Type B pancreatic cell (in vitro differentiated cells): ENCODE measurements at regions not wholly inside any gene's neighbourhood (a gene's known extent, or its start where the extent isn't known, plus 50 kb on each side); places are given as distances from the start of the nearest gene placed in this dataset.
"Not testable (repeated sequence)": the region's sequence is repeated elsewhere in the genome, so short reads cannot be mapped to it uniquely, and the experiment has no call there.

Source experiments
- DNase-seq: peaks from one replicate; pipeline ENCODE4 v3.0.0; 2021; ENCODE audit warnings: mixed read lengths; ENCODE audit not compliant: unreplicated experiment; ENCODE audit errors: extremely low spot score
- H3K27ac Mint-ChIP-seq: 2 replicates; pipeline ENCODE4 v1.8.0; 2021; ENCODE audit warnings: mild to moderate bottlenecking, mixed read lengths
- H3K27me3 Mint-ChIP-seq: 2 replicates; pipeline ENCODE4 v1.8.0; 2021; ENCODE audit warnings: mixed read lengths
- H3K36me3 Mint-ChIP-seq: 2 replicates; pipeline ENCODE4 v1.8.0; 2021; ENCODE audit warnings: mixed read lengths
- H3K4me1 Mint-ChIP-seq: one replicate; pipeline ENCODE4 v1.8.0; 2021; ENCODE audit warnings: mixed read lengths; ENCODE audit not compliant: unreplicated experiment
- H3K4me3 Mint-ChIP-seq: 2 replicates; pipeline ENCODE4 v1.8.0; 2021; ENCODE audit warnings: mild to moderate bottlenecking, mixed read lengths
- H3K9me3 Mint-ChIP-seq: 2 replicates; pipeline ENCODE4 v1.8.0; 2021; ENCODE audit warnings: mixed read lengths
- CTCF ChIP-seq: fragments of 200-600 bp; sonication (generic); conservative IDR thresholded peaks from 2 replicates; pipeline ENCODE4 v1.5.0; 2021; ENCODE audit warnings: antibody characterized with exemption, mild to moderate bottlenecking

- DNase-seq = no peak
- H3K27me3 Mint-ChIP-seq = no peaks in the 10 kb centered on the region
- TF ChIP-seq CTCF = no peak
- H3K27ac Mint-ChIP-seq = no peak overlapping the region
- H3K4me3 Mint-ChIP-seq = no peak overlapping the region
- no peaks in the 10 kb centered on the region for H3K4me1 Mint-ChIP-seq
- H3K36me3 Mint-ChIP-seq = peaks cover 17% of the 10 kb centered on the region
- H3K9me3 Mint-ChIP-seq = peaks cover 10% of the 10 kb centered on the region
Observed at GRCh38 chr2:185583058-185583816, 155.4 kb upstream of the FSIP2 start.

- not testable (repeated sequence) for H3K27ac Mint-ChIP-seq, H3K4me1 Mint-ChIP-seq, DNase-seq, H3K27me3 Mint-ChIP-seq, H3K4me3 Mint-ChIP-seq, H3K9me3 Mint-ChIP-seq
- H3K36me3 Mint-ChIP-seq = peaks cover 17% of the 10 kb centered on the region
Observed at GRCh38 chr2:185585165-185585564, 153.4 kb upstream of the FSIP2 start.

GRCh38 chr2:185591276-185591675 lies 147.3 kb upstream of the FSIP2 start:
- H3K27ac Mint-ChIP-seq, H3K4me3 Mint-ChIP-seq, H3K9me3 Mint-ChIP-seq, H3K4me1 Mint-ChIP-seq, H3K36me3 Mint-ChIP-seq, DNase-seq, H3K27me3 Mint-ChIP-seq: not testable (repeated sequence)

DNA sequence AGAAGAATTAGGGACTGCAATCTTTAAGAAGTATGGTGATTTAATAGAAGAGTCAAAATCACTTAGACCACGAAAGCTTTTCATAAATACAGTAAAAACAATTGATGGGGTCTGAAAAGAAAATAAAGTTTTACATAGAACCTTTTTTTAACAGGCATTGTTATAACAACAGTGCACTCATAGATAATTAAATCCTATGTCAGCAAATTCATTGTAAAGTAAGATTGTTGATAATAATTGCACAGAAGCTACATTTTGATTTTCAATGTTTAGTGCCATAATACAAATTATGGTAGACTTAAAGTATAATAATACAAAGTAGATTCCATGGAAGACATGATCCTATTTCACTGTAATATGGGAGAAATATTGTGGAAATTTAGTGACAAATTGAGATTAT lies 130.7 kb upstream of the FSIP2 start:
- Mint-ChIP-seq H3K36me3 (no peaks in the 10 kb centered on the region), H3K9me3 (peaks cover under 1% of the 10 kb centered on the region), H3K4me3 (no peak overlapping the region), H3K27me3 (no peaks in the 10 kb centered on the region), H3K4me1 (no peaks in the 10 kb centered on the region), H3K27ac (no peak overlapping the region)
- no peak for TF ChIP-seq CTCF
- no peak for DNase-seq

DNA sequence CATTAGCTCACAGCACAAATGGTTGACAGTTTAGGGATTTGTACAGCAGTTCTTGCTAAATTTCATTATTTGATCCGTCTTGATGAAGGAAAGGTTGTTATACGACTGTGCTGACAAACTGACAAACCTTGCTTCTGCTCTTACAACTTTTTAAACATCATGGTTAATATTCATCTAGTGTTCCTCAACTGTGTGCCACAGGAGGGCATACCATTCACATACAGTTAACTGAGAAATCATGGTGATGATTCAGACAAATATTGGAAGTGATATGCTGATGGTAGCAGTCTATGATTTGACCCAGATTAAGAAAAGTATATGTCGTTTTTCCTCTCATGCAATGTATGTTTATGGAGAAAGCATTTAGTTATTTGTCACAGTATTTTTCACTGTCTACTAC lies 129.8 kb upstream of the FSIP2 start:
- no peak for TF ChIP-seq CTCF
- H3K9me3 Mint-ChIP-seq = peaks cover 5% of the 10 kb centered on the region
- no peaks in the 10 kb centered on the region for H3K36me3 Mint-ChIP-seq
- DNase-seq = no peak
- H3K4me3 Mint-ChIP-seq = no peak overlapping the region
- H3K27ac Mint-ChIP-seq = no peak overlapping the region
- H3K27me3 Mint-ChIP-seq = no peaks in the 10 kb centered on the region
- no peaks in the 10 kb centered on the region for H3K4me1 Mint-ChIP-seq

DNA sequence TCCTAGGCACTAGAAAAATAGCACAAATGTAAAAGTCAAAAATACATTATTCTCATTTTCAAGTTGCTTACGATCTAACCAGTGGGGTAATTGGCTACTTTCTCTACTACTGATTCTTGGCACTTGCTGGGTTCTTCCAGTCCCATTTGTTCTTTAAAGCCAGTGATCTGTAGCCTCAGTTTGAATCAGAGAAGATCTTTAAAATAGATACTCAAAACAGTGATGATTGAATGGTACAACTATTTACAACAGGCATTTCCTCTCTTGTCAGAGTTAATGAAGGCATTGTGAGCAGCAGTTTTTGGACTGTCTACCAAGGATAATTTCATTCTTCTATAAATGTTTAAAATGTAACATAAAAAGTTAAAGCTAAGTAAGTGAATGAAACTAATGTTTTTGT lies 128.3 kb upstream of the FSIP2 start:
- H3K4me1 Mint-ChIP-seq = no peaks in the 10 kb centered on the region
- no peaks in the 10 kb centered on the region for H3K36me3 Mint-ChIP-seq
- no peak for DNase-seq
- H3K4me3 Mint-ChIP-seq = no peak overlapping the region
- H3K27me3 Mint-ChIP-seq = no peaks in the 10 kb centered on the region
- peaks cover 5% of the 10 kb centered on the region for H3K9me3 Mint-ChIP-seq
- TF ChIP-seq CTCF = no peak
- no peak overlapping the region for H3K27ac Mint-ChIP-seq

DNA sequence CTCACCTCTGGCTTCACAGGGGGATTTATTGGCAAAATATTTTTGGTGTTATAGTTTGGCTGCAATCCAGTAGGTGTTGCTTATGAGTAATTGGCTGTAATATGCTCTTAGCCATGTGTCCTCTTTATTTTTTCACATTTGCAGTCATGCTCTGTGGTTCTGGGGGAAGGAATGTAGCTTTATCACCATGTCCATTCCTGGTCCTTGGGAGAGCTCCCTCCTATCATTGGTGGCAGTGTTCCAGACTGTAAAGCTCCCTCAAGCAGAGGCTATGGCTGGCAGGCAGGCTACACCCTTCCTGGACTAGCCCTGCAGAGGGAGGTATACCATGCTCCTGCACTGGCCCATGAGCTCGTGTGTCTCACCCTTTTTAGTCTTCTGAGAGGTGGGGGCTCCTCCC lies 120.0 kb upstream of the FSIP2 start:
- Mint-ChIP-seq H3K36me3 (no peaks in the 10 kb centered on the region), H3K27me3 (no peaks in the 10 kb centered on the region), H3K27ac (no peak overlapping the region), H3K4me3 (no peak overlapping the region), H3K4me1 (no peaks in the 10 kb centered on the region), H3K9me3 (no peaks in the 10 kb centered on the region)
- DNase-seq = no peak
- TF ChIP-seq CTCF = no peak
